ENCODE measurements at regions not wholly inside any gene's neighbourhood (a gene's known extent, or its start where the extent isn't known, plus 50 kb on each side); places are given as distances from the start of the nearest gene placed in this dataset.

DNA sequence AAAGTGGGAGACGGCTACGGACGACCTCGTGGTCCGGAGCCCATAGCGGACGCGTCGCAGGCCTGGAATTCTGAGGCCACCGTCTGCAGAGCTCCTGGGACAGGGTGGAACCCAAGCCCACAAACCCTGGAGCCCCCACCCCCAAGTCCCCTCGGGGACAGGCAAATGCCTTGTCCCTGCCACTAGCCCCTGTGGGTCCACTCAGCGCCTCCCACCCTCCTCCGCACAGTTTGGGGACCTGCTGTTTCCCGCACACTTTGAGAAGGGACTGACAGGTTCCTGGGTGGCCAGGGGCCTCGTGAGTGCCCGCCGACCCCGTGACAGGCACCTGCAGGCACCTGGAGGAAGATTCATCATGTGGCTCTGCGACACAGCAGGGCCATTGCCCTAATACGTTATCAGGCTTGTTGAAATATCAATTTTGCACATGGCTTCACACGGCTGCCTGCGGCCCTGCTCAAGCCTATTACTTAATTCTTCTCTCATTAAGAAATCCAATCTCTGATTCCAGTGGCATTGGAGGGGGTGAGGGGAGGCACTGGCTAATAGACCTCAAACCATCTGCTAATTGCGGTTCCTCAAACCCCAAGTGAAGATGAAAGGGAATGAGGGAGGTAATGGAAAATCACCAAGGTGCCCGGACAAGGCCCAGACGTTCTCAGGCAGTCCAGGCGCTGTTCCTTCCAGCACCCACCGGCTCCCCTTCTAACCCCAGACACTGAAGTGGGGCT is 672.5 kb downstream of the BRD1 start:
- no peak for DNase-seq (ENCODE audit: low read depth)

- DNase-seq (ENCODE audit: low read depth): no peak
These were observed 673.2 kb downstream of the BRD1 start for GRCh38 chr22:49154433-49154832.

DNA sequence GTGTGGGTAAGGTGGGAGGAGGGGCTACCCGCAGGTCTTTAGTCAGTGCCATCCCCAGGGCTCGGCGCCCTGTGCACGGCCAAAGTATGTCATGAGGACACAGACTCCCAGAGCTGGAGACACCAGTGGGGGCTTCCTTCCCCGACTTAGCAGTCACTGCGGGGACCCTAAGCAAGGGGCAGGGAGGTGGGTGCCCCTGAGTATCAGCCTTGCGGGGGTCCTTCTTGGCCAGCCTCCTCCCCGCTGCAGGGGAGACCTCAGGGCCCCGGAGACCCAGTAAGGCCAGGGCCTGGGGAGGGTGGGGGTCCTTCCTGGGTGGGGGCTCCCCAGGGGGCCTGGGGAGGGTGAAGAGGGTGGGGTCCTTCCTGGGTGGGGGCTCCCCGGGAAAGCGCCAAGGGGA is 673.8 kb downstream of the BRD1 start:
- DNase-seq (ENCODE audit: low read depth): no peak

- no peak for DNase-seq (ENCODE audit: low read depth)
These were observed 674.5 kb downstream of the BRD1 start for GRCh38 chr22:49152939-49153770.

- DNase-seq (ENCODE audit: low read depth): no peak
These were observed 675.3 kb downstream of the BRD1 start for GRCh38 chr22:49152127-49152938.

DNA sequence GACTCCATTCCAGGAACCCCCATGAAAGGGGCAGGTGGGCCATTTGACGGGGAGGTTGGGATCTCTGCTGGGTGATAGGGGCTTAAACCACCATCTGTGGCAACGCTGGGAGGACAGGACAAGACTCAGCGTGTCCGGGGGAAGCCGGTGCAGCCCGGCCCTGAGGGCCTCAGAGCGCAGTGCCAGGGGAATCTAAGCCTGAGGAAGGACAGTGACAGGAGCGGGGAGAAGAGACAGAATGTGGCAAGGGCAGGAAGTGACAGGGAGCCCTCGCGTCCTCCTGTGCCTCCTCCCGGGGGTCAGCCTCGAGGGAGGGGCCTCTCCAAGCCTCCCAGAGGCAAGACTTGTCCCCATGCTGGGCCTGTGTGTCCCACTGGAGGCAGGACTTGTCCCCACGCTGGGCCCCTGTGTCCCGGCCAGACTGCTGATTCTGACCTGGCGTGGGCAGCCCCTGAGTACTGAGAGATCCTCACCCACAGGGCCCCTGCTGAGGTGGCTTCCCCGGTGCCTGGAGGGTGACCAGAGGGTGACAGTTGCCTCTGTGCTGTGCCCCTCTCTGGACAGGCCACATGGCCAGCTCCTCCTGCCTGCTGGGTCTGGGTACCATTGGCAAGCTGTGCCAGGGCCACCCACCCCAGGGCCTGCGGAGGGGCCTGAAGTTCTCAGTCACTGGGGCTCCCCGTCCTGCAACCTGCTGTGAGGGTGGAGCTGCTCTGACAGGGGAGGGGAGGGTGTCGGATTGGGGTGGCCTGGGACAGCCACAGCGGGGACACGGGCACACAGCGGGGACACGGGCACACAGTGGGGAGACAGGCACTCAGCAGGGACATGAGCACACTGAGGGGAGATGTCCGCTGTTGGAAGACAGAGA is 676.2 kb downstream of the BRD1 start:
- no peak for DNase-seq (ENCODE audit: low read depth)

- no peak for DNase-seq (ENCODE audit: low read depth)
These were observed 676.9 kb downstream of the BRD1 start for GRCh38 chr22:49150801-49151221.

DNA sequence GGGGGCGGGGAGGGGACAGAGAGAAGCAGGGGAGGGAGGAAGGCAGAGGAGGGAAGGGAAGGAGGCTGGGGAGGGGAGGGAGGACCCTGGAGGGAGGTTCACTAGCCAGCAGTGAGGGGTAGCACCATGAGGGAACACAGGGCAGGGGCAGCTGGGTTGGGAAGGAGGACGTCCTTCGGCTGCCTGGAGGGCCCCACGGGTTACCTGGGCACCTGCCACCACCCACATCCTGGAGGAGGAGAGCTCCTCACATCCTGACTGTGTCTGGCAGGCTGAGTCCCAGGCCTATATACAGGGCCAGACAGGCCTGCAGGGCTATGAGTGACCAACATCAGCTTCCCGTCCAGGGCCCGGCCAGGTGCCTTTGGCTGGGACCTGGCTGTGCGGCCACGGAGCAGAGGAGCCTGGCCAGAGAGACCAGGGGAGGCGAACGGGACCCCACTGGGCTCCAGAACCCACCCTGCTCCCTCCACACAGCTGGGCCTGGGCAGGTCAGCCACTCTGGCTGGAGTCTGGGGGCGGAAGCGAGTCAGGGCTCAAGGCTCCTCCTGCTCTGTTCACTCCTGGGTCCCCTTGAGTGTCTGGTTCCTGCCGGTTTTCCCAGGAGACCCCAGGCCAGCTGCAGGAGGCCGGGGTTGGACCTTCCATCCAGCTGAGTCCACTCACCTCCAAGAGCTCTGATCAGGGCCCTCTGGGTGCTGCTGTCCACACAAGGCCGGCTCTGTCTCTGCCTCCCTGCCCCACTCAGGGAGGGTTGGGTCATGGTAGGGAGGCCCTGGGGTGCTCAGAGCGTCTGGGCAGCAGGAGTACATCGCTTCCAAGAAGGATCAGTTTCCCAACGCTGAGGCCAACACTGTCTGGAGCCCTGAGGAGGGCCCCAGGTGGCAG is 677.7 kb downstream of the BRD1 start:
- DNase-seq (ENCODE audit: low read depth): no peak

DNA sequence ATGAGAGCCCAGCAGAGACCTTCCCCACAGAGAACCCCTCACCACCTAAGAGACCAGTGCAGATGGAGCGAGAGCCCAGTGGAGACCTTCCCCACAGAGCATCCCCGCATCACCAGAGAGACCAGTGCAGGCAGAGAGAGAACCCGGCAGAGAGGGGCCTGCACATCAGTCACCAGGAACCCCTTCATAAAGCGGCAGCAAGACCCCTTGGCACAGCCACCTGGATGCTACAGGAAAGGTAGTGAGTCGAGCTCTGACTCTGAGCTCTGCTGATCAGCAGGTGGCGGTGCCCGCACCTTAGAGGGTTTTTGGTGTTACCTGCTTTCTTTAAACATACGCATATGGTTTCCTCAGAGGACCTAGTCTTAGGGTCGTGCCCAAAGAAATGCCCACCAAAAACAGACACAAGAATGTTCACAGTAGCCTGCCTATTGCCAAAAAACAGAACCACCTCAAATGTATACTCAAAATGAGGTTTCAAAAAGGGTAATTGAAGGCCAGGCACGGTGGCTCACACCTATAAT is 678.7 kb downstream of the BRD1 start:
- no peak for DNase-seq (ENCODE audit: low read depth)

DNA sequence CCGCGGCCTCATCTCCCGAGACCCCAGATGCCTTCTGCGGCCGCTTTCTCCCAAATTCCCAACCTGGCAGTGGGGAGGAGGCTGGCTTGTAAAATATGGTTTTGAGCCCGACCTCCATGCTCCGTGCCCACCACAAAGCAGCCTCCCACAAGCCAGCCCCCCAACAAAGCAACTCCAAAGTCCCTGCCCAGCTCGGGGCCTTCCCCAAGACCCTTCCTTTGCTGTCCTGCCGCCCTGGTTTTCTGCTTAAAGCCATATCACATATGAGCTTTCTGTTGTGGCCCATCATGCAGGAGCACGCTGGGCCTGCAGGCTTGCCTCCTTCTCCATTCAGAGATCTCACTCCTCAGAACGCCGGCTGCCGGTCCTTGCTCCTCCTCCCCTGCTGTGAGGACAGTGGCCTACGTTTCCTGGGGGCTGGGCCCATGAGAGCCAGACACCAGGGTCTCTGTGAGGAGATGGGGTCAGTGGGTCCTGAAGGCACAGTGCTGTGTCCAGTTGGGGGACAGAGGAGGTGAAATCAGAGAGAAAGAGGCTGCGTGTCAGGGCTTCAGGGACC is 680.0 kb downstream of the BRD1 start:
- DNase-seq (ENCODE audit: low read depth): no peak

DNA sequence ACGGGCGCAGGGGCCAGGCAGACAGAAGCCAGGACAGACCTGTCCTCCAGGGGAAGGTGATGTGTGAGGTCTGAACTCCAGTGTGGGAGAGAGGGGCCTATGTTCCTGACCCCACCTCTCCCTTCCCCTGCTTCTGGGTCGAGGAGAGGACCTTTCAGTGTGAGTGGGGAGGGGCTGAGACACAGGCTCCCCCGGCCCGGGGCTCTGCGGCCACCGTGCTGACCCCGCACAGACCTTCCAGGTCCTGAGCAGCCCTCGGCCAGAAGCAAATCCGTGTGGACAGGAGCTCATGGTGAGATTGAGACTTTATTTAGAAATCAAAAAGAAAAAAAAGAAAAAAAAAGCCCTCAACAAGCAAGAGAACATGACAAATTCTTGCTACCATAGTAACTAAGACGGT is 680.5 kb downstream of the BRD1 start:
- no peak for DNase-seq (ENCODE audit: low read depth)

DNA sequence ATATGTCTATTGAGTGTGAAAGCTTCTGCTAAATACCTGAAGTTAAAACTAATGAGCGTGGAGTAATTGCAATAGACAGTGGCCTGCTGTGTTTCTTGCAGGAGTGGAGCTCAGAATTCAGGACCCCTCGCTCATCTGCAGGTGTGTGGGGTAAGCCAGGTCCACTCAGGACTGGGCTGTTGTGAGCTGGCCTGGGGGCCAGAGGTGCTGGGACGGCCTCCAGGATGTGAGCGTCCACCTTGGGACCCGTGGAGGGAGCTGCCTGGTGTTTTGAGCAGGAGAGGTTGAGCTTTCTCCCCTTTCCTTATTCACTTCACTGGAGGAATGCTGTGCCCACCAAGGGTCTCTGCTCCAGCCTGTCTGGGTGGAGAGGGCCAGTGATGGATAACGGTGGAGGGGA is 681.2 kb downstream of the BRD1 start:
- DNase-seq (ENCODE audit: low read depth): no peak

DNA sequence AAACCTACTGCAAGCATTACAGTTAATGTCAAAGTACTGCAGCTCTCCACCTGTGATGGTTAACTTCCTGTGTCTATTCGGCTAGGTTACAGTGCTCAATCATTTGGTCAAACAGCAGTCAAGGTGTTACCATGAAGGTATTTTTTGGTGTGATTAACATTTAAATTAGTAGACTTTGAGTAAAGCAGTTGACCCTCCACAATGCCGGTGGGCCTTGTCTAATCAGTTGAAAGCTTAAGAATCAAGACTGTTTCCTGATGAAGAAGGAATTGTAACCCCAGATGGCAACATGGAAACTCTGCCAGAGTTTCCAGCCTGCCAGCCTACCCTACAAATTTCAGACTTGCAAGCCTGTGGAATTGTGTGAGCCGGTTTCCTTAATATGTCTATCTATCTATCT is 683.9 kb downstream of the BRD1 start:
- DNase-seq (ENCODE audit: low read depth): no peak

DNA sequence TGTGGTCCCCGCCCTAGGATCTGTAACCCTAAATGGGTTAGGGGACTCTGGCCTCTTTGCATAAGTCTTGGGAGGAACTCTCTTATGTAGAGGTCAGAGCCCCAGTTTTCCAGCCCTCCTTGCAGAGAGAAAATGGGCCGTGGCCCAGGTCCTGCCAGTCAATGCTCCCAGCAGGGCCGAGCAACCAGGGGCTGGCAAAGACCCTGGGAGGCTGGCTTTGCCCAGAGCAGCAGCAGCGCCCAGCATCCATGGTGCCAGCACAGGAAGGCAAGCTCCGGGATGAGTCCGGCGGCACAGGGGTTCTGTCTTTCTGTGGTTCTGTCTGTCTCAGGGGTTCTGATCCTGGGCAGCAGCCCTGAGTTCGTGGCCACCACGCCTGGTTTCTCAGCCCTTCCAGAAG is 684.8 kb downstream of the BRD1 start:
- no peak for DNase-seq (ENCODE audit: low read depth)

DNA sequence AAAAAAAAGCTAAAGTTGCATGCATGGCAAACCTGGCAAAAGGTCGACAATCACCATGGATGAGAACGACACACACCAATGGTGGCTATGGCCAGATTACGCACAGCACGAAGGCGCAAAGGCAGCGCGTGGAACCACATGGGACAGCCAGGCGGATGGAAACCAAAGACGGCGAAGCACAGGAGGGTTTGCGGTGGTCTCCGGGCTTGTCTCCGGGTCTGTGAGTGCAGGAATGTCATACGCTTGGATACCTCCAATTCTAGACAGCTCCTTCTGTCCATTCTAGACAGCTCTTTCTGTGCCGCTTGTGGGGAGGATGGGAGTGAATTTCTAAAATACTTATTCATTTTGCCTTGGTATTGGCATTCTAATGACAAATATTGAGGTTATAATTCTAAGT is 685.4 kb downstream of the BRD1 start:
- DNase-seq (ENCODE audit: low read depth): no peak

DNA sequence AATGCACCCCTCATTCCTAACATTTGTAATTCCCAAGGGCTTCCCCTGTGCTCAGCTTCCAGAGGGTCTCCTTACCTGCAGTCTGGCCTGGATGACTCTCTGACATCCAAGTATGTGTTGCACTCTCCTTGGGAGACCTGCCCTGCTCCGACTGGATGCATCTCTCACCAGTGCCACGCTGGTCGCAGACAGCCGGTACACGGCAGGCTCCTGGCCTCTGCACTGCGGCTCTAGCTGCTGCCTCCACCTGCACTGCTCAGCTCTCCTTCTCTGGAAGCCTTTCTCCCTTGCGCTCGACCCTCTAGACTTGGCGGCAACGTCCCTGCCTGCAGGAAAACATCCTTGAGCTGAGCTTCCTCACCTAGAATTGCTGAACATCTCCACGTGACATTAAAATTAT is 685.9 kb downstream of the BRD1 start:
- DNase-seq (ENCODE audit: low read depth): no peak

DNA sequence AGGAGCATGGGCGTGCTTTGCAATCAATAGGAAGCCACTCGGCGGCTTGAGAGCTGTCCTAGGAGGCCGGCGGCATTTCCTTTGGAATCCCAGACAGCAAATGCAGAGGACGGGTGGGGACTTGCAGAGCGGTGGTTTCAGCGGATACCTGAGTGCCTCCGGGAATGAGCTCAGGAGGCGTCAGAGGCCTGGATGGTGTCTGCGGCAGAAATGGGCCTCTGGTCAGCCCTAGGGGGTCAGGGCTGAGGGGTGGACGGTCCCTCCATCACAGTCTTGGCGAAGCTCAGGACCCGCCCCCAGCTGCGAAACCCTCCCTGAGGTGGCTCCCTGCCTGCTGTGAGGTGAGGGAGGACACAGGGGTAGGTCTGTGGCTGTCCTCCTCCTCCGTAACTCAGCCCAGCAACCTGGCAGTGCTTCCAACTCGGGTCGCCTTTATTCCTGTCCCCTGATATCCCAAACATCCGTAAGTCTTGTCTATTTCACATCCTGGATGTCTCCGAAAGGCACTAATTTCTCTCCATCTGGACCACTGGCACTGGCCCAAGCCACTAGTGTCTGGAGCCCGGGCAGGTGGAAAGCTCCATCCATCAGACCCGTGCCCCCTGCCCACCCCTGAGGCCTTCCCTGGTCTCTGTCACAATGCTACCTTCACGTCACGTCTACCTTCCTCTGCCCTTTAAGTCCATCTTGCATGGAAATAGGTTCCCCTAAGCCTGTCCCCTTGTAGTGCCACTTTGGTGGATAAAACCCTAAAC is 686.6 kb downstream of the BRD1 start:
- no peak for DNase-seq (ENCODE audit: low read depth)

DNA sequence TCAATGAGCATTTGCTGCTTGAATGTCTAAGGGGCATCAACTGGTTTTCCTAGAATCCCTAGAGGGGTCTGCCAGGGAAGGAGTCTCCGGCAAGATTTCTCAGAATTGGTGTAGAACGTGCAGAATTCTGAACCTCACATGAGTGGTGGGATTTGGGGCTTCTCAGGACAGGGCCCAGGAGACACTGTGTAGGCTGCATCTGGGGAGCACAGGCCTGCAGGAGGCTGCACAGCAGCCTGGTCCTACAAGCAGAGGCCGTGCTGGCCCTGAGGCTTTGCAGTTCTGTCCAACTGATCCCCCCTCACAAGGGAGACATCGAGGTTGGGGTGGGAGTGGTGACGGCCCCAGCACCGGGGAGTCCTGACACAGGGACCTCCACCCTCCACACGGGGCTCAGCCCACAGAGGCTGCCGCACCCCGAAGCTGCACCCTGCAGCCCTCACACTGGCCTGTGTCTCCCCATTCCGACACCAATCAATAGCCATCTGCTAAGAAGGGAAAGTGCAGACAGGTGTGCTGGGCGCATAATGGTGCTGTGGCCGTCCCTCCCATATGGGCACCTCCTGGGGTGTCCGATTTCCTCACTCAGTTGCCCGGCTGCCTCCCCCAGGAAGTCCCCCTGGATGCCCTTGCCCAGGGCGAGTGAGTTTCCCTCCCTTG is 688.1 kb downstream of the BRD1 start:
- DNase-seq (ENCODE audit: low read depth): no peak

DNA sequence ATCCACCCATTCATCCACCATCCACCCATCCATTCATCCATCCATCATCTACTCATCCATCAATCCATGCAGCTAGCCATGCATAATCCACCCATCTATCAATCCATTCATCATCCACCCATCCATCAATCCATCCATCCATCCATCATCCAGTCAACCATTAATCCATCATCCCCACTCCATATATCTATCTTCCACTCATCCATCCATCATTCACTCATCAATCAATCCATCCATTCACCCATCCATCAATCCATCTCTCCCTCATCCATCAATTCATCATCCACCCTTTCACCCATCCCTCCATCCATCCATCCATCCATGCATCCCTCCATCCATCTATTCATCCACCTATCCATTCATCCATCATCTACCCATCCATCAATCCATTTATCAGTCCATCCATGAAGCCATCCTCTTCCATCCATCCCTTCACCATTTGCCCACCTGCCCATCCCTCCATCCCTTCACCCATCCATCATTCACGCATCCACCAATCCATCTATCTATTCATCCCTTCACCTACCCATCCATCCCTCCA is 689.4 kb downstream of the BRD1 start:
- DNase-seq (ENCODE audit: low read depth): no peak

Measured in HS-5 (cell line).